Gastrocnemius medialis (tissue), 4 donors: ENCODE measurements at regions not wholly inside any gene's neighbourhood (a gene's known extent, or its start where the extent isn't known, plus 50 kb on each side); places are given as distances from the start of the nearest gene placed in this dataset.

Experiments
- CTCF ChIP-seq, 5 experiments: fragments of 450-650 bp in 3 of 5; fragments of 200-600 bp in 2 of 5; sonication (generic) in 2 of 5; IDR thresholded peaks in 4 of 5; conservative IDR thresholded peaks in 1 of 5; 1 replicate in 4 of 5; 2 replicates in 1 of 5; pipeline ENCODE4 v1.5.1; 2016 to 2019; ENCODE audit warnings: antibody characterized with exemption in 5 of 5, mild to moderate bottlenecking in 3 of 5, moderate library complexity in 3 of 5
- POLR2A ChIP-seq, 2 donors: fragments of 450-650 bp; IDR thresholded peaks; one replicate each; pipeline ENCODE4 v1.6.1; 2017; ENCODE audit warnings: antibody characterized with exemption in 2 of 2, mild to moderate bottlenecking in 2 of 2, moderate library complexity in 2 of 2

- no peak for TF ChIP-seq CTCF (IDR thresholded peaks at IDR 0.05 in 4 of 5, conservative IDR thresholded peaks at IDR 0.05 in 1 of 5)
- no peak for TF ChIP-seq POLR2A (IDR thresholded peaks at IDR 0.05)
These were observed 331.5 kb upstream of the ARGLU1 start for GRCh38 chr13:106899442-106899841.
